ENCODE measurements at regions not wholly inside any gene's neighbourhood (a gene's known extent, or its start where the extent isn't known, plus 50 kb on each side); places are given as distances from the start of the nearest gene placed in this dataset.
"Not testable (repeated sequence)": the region's sequence is repeated elsewhere in the genome, so short reads cannot be mapped to it uniquely, and the experiment has no call there.

DNA sequence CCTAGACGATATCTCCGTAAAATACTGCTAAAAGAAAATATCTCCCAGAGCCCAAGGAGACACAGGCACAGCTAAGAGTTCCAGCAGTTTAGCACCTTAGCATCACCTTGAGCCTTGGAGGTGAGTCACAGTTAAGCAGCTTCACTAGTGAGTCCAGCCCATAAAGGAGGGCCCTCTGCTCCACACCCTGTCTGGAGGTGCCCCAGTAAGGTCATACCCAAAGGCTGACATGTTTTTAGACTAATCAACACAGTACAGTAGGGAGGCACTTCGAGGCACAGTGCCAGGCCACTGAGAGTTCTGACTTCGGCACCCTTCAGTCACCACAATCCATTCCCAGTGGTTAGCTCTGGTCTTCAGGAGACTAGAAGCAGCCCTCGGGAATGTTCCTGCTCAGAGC is 121.8 kb downstream of the CDRT15L2 start:
- TF ChIP-seq, protein P1, sequence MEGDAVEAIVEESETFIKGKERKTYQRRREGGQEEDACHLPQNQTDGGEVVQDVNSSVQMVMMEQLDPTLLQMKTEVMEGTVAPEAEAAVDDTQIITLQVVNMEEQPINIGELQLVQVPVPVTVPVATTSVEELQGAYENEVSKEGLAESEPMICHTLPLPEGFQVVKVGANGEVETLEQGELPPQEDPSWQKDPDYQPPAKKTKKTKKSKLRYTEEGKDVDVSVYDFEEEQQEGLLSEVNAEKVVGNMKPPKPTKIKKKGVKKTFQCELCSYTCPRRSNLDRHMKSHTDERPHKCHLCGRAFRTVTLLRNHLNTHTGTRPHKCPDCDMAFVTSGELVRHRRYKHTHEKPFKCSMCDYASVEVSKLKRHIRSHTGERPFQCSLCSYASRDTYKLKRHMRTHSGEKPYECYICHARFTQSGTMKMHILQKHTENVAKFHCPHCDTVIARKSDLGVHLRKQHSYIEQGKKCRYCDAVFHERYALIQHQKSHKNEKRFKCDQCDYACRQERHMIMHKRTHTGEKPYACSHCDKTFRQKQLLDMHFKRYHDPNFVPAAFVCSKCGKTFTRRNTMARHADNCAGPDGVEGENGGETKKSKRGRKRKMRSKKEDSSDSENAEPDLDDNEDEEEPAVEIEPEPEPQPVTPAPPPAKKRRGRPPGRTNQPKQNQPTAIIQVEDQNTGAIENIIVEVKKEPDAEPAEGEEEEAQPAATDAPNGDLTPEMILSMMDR (IDR thresholded peaks at IDR 0.05; ENCODE audit: low read length), result not testable (repeated sequence)
- TF ChIP-seq EZH2 (optimal IDR thresholded peaks at IDR 0.05; ENCODE audit: low read depth, low read length); EZH2phosphoT487 (IDR thresholded peaks at IDR 0.05; ENCODE audit: low read length): not testable (repeated sequence)

All from MM.1S (cell line).